Colonic mucosa (tissue), 4 donors: ENCODE measurements at regions not wholly inside any gene's neighbourhood (a gene's known extent, or its start where the extent isn't known, plus 50 kb on each side); places are given as distances from the start of the nearest gene placed in this dataset.

Experiments
- DNase-seq: peaks from one replicate; pipeline ENCODE4 v3.0.0-alpha.2; 2020
- H3K27ac ChIP-seq: fragments of 200-600 bp; one replicate; pipeline ENCODE4 v1.8.0; 2021
- H3K27me3 ChIP-seq: fragments of 200-600 bp; one replicate; pipeline ENCODE4 v1.8.0; 2021
- H3K36me3 ChIP-seq: fragments of 200-600 bp; one replicate; pipeline ENCODE4 v1.8.0; 2021
- H3K4me1 ChIP-seq: fragments of 200-600 bp; one replicate; pipeline ENCODE4 v1.8.0; 2021; ENCODE audit warnings: mild to moderate bottlenecking
- H3K4me3 ChIP-seq: fragments of 200-600 bp; one replicate; pipeline ENCODE4 v1.8.0; 2021
- H3K9ac ChIP-seq, 2 donors: one replicate each; pipeline ENCODE4 v1.7.0; 2013; ENCODE audit warnings: control low read depth in 2 of 2, low read depth in 2 of 2, low read length in 2 of 2
- H3K9me3 ChIP-seq: fragments of 200-600 bp; one replicate; pipeline ENCODE4 v1.8.0; 2021
- CTCF ChIP-seq: fragments of 200-600 bp; IDR thresholded peaks from one replicate; pipeline ENCODE4 v1.8.0; 2022; ENCODE audit warnings: antibody characterized with exemption, mild to moderate bottlenecking
- intact Hi-C: fragments of 100-400 bp; cut with DNase I; formaldehyde crosslinking; loops from one replicate; pipeline ENCODE4 v1.14.1; 2022
- donor health status: healthy.
- donor health status: DM: no; HTN: no; CAD: no.
- donor health status: DM: no; HTN: no; CAD: no.

GRCh38 chrX:39897741-39898097, 200.0 kb downstream of the BCOR start:
- no peak overlapping the region for H3K9ac ChIP-seq

GRCh38 chrX:39898147-39898546, 199.6 kb downstream of the BCOR start:
- Histone ChIP-seq H3K36me3 (no peaks in the 10 kb centered on the region), H3K9me3 (no peaks in the 10 kb centered on the region), H3K4me1 (no peaks in the 10 kb centered on the region), H3K4me3 (no peak overlapping the region), H3K27me3 (no peaks in the 10 kb centered on the region), H3K9ac (no peak overlapping the region), H3K27ac (no peak overlapping the region)
- no peak for TF ChIP-seq CTCF
- no peak for DNase-seq
- intact Hi-C loops, result no loop called here

More at GRCh38 chrX:39897741-39898097, 200.0 kb downstream of the BCOR start:
- no peak overlapping the region for H3K27ac ChIP-seq
- no peaks in the 10 kb centered on the region for H3K36me3 ChIP-seq
- intact Hi-C loops, result no loop called here
- DNase-seq, result no peak
- no peak overlapping the region for H3K4me3 ChIP-seq
- H3K27me3 ChIP-seq, result no peaks in the 10 kb centered on the region
- no peak for TF ChIP-seq CTCF
- no peaks in the 10 kb centered on the region for H3K9me3 ChIP-seq
- H3K4me1 ChIP-seq, result no peaks in the 10 kb centered on the region

- no peak overlapping the region for H3K4me3 ChIP-seq
- no peaks in the 10 kb centered on the region for H3K27me3 ChIP-seq
- H3K9ac ChIP-seq, result no peak overlapping the region
- H3K36me3 ChIP-seq, result no peaks in the 10 kb centered on the region
- TF ChIP-seq CTCF, result no peak
- H3K4me1 ChIP-seq, result no peaks in the 10 kb centered on the region
- DNase-seq, result no peak
- H3K9me3 ChIP-seq, result no peaks in the 10 kb centered on the region
- intact Hi-C loops, result no loop called here
- H3K27ac ChIP-seq, result no peak overlapping the region
Observed at GRCh38 chrX:39899059-39899458, 198.7 kb downstream of the BCOR start.

DNA sequence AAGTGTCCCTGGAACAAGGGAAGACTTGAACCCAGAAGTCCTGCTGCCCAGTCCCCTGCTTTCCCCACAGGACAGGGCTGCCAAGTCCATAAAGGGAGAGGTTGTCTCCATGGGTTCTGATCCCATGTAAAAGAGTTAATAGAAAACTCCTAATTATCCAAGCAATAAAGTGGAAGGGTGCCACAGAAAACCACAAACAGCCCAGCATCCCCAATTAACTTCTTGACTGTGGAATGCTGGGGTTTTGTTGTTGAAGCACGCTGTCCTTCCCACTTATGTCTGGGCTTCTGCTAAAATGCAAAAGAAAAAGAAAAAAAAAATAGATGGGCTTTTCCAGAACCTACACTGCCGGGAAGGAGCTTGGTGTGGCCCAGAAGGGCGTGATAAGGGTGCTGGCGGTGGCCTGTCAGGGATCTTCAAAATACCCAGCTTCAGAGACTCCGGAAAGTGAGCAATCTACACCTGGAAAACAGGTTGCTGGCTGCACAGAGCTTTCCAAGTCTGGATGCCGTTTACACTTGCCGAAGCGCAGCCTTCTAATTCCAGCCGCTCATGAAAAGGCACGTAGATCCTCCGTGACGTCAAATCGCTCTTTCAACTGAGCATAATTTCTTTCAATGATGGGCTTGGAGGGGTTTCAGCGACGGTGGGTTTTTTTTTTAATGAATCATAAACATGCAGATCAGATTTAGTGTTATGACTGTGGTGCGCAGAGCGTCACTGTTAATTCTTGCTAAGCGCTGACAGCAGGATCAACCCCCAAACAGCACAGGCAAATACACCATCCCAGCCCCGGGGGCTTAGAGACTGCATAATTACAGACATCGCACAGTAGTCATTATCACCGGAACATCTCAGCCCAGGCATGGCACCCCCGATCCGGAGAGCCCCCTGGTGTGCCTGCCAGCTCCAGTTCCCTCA, 197.6 kb downstream of the BCOR start:
- no peak overlapping the region for H3K27ac ChIP-seq
- H3K36me3 ChIP-seq, result no peaks in the 10 kb centered on the region
- no peaks in the 10 kb centered on the region for H3K4me1 ChIP-seq
- no peaks in the 10 kb centered on the region for H3K9me3 ChIP-seq
- intact Hi-C loops, result no loop called here
- H3K4me3 ChIP-seq, result no peak overlapping the region
- no peak for TF ChIP-seq CTCF
- no peak overlapping the region for H3K9ac ChIP-seq
- DNase-seq, result no peak
- H3K27me3 ChIP-seq, result no peaks in the 10 kb centered on the region

DNA sequence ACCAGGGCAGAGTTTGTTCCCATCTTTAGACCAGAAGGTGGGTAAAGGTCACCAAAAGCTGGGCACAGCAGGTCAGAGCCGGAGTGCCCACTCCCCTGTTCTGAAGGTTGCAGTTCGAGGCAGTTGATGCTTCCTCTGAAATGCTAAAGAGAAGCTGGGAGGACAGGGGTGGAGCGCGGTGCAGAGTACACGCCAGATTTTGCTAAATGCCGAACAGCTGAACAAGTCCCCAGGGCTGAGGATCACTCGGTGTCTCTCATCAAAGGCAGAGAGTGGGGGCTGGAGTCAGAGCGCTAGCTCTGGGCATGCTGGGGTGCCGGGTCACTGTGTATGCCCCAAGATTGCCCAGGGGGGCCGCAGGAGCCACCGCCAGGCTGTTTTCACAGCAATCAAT, 197.0 kb downstream of the BCOR start:
- Histone ChIP-seq H3K9me3 (no peaks in the 10 kb centered on the region), H3K27ac (no peak overlapping the region), H3K4me3 (no peak overlapping the region), H3K4me1 (no peaks in the 10 kb centered on the region), H3K36me3 (no peaks in the 10 kb centered on the region), H3K9ac (no peak overlapping the region), H3K27me3 (no peaks in the 10 kb centered on the region)
- intact Hi-C loops, result no loop called here
- no peak for TF ChIP-seq CTCF
- no peak for DNase-seq
